ENCODE measurements at regions not wholly inside any gene's neighbourhood (a gene's known extent, or its start where the extent isn't known, plus 50 kb on each side); places are given as distances from the start of the nearest gene placed in this dataset.

DNA sequence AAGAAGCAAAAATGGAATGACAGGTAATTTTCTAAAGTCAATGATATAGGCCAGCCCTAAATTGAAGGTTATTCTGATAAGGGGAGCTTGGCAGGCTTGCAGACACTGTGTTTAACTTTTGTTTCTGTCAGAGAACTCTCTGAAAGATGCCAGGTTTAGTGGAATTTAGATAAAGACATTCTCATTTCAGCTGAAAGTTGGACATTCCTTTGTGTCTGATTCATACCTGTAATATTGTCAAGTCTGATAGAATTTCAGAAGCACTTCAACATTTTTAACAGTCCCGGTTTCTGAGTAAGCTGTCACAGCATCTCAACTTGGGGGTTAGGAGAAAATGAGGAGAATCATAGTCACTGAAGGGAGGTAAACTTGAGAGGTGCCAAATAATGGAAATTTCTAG lies 84.0 kb downstream of the DIPK2A start:
- TF ChIP-seq CTCF (IDR thresholded peaks at IDR 0.05): no peak
- TF ChIP-seq POLR2AphosphoS5 (IDR thresholded peaks at IDR 0.05): no peak
- TF ChIP-seq POLR2A (IDR thresholded peaks at IDR 0.05): no peak

Measured in sigmoid colon (tissue), 4 donors.